ENCODE measurements at regions not wholly inside any gene's neighbourhood (a gene's known extent, or its start where the extent isn't known, plus 50 kb on each side); places are given as distances from the start of the nearest gene placed in this dataset.

- DNase-seq: no peak
These were observed 191.9 kb upstream of the LRIG1 start for GRCh38 chr3:66692766-66693150.

- DNase-seq: no peak
These were observed 192.7 kb upstream of the LRIG1 start for GRCh38 chr3:66693461-66694031.

- DNase-seq: no peak
These were observed 201.3 kb upstream of the LRIG1 start for GRCh38 chr3:66702126-66702525.

GRCh38 chr3:66703501-66703900 lies 202.7 kb upstream of the LRIG1 start:
- DNase-seq: no peak

- DNase-seq: no peak
These were observed 204.3 kb upstream of the LRIG1 start for GRCh38 chr3:66705076-66705475.

GRCh38 chr3:66706890-66707289 lies 206.1 kb upstream of the LRIG1 start:
- no peak for DNase-seq

- DNase-seq: no peak
These were observed 208.7 kb upstream of the LRIG1 start for GRCh38 chr3:66709532-66709931.

GRCh38 chr3:66712210-66712609 lies 211.4 kb upstream of the LRIG1 start:
- no peak for DNase-seq

GRCh38 chr3:66713921-66714320 lies 213.1 kb upstream of the LRIG1 start:
- DNase-seq: no peak

- no peak for DNase-seq
These were observed 215.0 kb upstream of the LRIG1 start for GRCh38 chr3:66715806-66716205.

GRCh38 chr3:66717806-66718205 lies 217.0 kb upstream of the LRIG1 start:
- no peak for DNase-seq

- DNase-seq: no peak
These were observed 219.1 kb upstream of the LRIG1 start for GRCh38 chr3:66719796-66720356.

GRCh38 chr3:66720508-66720907 lies 219.7 kb upstream of the LRIG1 start:
- DNase-seq: no peak

- DNase-seq: no peak
These were observed 221.9 kb upstream of the LRIG1 start for GRCh38 chr3:66722675-66723074.

GRCh38 chr3:66723231-66723630 lies 222.4 kb upstream of the LRIG1 start:
- no peak for DNase-seq

GRCh38 chr3:66729687-66730393 lies 229.0 kb upstream of the LRIG1 start:
- DNase-seq: no peak

GRCh38 chr3:66738625-66739365 lies 238.0 kb upstream of the LRIG1 start:
- no peak for DNase-seq

GRCh38 chr3:66740260-66740659 lies 239.4 kb upstream of the LRIG1 start:
- DNase-seq: no peak

GRCh38 chr3:66744521-66744920 lies 243.7 kb upstream of the LRIG1 start:
- DNase-seq: no peak

GRCh38 chr3:66744986-66745385 lies 244.2 kb upstream of the LRIG1 start:
- DNase-seq: no peak

GRCh38 chr3:66747261-66747660 lies 246.4 kb upstream of the LRIG1 start:
- DNase-seq: no peak

GRCh38 chr3:66747696-66748095 lies 246.9 kb upstream of the LRIG1 start:
- no peak for DNase-seq

- DNase-seq: no peak
These were observed 247.5 kb upstream of the LRIG1 start for GRCh38 chr3:66748175-66748876.

All from NCI-H1417 treated with DMSO at 0.1 percent for 48 hours (cell line).